OCI-LY7 (cell line): ENCODE measurements at regions not wholly inside any gene's neighbourhood (a gene's known extent, or its start where the extent isn't known, plus 50 kb on each side); places are given as distances from the start of the nearest gene placed in this dataset.

Experiments used
- BruUV-seq: library from RNA; stranded (reverse); fragments of 400-500 nt; replicated peaks from 2 replicates; lab custom pipeline; 2021; lab: Mats Ljungman, UMichigan
- CTCF ChIA-PET: fragments of 300-600 bp; sonication (Branson Sonifier 250); formaldehyde crosslinking; loops from one replicate; lab custom pipeline; 2022; ENCODE audit warnings: antibody characterized with exemption; ENCODE audit not compliant: unreplicated experiment; lab: Charles Lee
- POLR2A ChIA-PET: fragments of 300-600 bp; sonication (Branson Sonifier 250); formaldehyde crosslinking; loops from one replicate; lab custom pipeline; 2022; ENCODE audit warnings: antibody characterized with exemption; lab: Charles Lee
- DNase-seq: peaks from one replicate; pipeline ENCODE4 v3.0.0-alpha.2; 2015; ENCODE audit warnings: low spot score
- H2AFZ ChIP-seq: fragments of 200-600 bp; sonication (generic), shearing (Covaris generic); 2 replicates; pipeline ENCODE4 v1.6.1; 2014; ENCODE audit warnings: mild to moderate bottlenecking, antibody characterized with exemption, low read length, moderate library complexity
- H3K27ac ChIP-seq: fragments of 200-600 bp; sonication (generic); 2 replicates; pipeline ENCODE4 v1.5.1; 2014; ENCODE audit warnings: mixed run types, low read depth, mild to moderate bottlenecking, moderate library complexity, low read length, inconsistent platforms; ENCODE audit not compliant: poor library complexity, severe bottlenecking
- H3K36me3 ChIP-seq: fragments of 200-600 bp; sonication (generic); 2 replicates; pipeline ENCODE4 v1.6.1; 2014; ENCODE audit warnings: mild to moderate bottlenecking, antibody characterized with exemption, low read length, moderate library complexity, mixed read lengths; ENCODE audit not compliant: insufficient read depth
- H3K4me1 ChIP-seq: fragments of 200-600 bp; sonication (generic); 2 replicates; pipeline ENCODE4 v1.5.1; 2014; ENCODE audit warnings: mild to moderate bottlenecking, low read length; ENCODE audit not compliant: insufficient read depth, poor library complexity, severe bottlenecking
- H3K4me2 ChIP-seq: fragments of 200-600 bp; sonication (generic); 2 replicates; pipeline ENCODE4 v1.6.1; 2014; ENCODE audit warnings: mild to moderate bottlenecking, low read length
- H3K4me3 ChIP-seq: fragments of 200-600 bp; sonication (generic); 2 replicates; pipeline ENCODE4 v1.5.1; 2014; ENCODE audit warnings: mild to moderate bottlenecking, low read depth, low read length; ENCODE audit not compliant: poor library complexity, severe bottlenecking
- H3K79me2 ChIP-seq: fragments of 200-600 bp; sonication (generic); 2 replicates; pipeline ENCODE4 v1.6.1; 2016; ENCODE audit warnings: low read depth, mild to moderate bottlenecking, low read length, moderate library complexity, mixed read lengths; ENCODE audit not compliant: insufficient read depth
- H3K9me2 ChIP-seq: fragments of 200-600 bp; sonication (generic); 2 replicates; pipeline ENCODE4 v1.6.1; 2016; ENCODE audit warnings: mild to moderate bottlenecking, low read length, mixed read lengths; ENCODE audit not compliant: insufficient read depth
- H3K9me3 ChIP-seq: fragments of 200-600 bp; sonication (generic); 2 replicates; pipeline ENCODE4 v1.6.1; 2014; ENCODE audit warnings: mild to moderate bottlenecking, mixed run types, low read length, mixed read lengths
- H4K20me1 ChIP-seq: fragments of 200-600 bp; sonication (generic); 2 replicates; pipeline ENCODE4 v1.6.1; 2014; ENCODE audit warnings: mild to moderate bottlenecking, antibody characterized with exemption, low read length, moderate library complexity, mixed read lengths; ENCODE audit not compliant: insufficient read depth
- EZH2phosphoT487 ChIP-seq: fragments of 200-600 bp; sonication (generic); IDR thresholded peaks from 2 replicates; pipeline ENCODE4 v1.6.1; 2018; ENCODE audit warnings: low read depth, borderline replicate concordance, mild to moderate bottlenecking, mixed run types, antibody characterized with exemption, low read length, moderate library complexity, mixed read lengths
- intact Hi-C: fragments of 100-400 bp; cut with micrococcal nuclease; formaldehyde crosslinking; loops from one replicate; pipeline ENCODE4 v1.10.0; 2022; ENCODE audit not compliant: unreplicated experiment
- TF ChIP-seq, protein P1 (sequence below): fragments of 200-600 bp; sonication (generic); conservative IDR thresholded peaks from 2 replicates; pipeline ENCODE4 v1.5.1; 2014; ENCODE audit warnings: mild to moderate bottlenecking, antibody characterized with exemption, low read length, moderate library complexity, mixed read lengths

GRCh38 chr14:61187196-61187905, 93.8 kb downstream of the TMEM30B start:
- DNase-seq = no peak
- ChIA-PET POLR2A (no interaction called here), CTCF (no interaction called here)
- Histone ChIP-seq H3K4me1 (no peaks in the 10 kb centered on the region), H3K4me2 (no peak overlapping the region), H2AFZ (no peak overlapping the region), H3K9me3 (no peaks in the 10 kb centered on the region), H3K4me3 (no peak overlapping the region), H3K79me2 (no peaks in the 10 kb centered on the region), H3K9me2 (no peaks in the 10 kb centered on the region), H3K36me3 (no peaks in the 10 kb centered on the region), H3K27ac (no peak overlapping the region), H4K20me1 (no peaks in the 10 kb centered on the region)
- BruUV-seq = no TSS peak
- intact Hi-C loops = no loop called here
- no peak for TF ChIP-seq EZH2phosphoT487

GRCh38 chr14:61186341-61187195, 94.6 kb downstream of the TMEM30B start:
- Histone ChIP-seq H3K27ac (no peak overlapping the region), H3K9me3 (no peaks in the 10 kb centered on the region), H3K4me3 (no peak overlapping the region), H3K4me1 (no peaks in the 10 kb centered on the region), H2AFZ (no peak overlapping the region), H3K36me3 (no peaks in the 10 kb centered on the region), H3K9me2 (no peaks in the 10 kb centered on the region), H3K4me2 (no peak overlapping the region), H4K20me1 (no peaks in the 10 kb centered on the region), H3K79me2 (no peaks in the 10 kb centered on the region)
- intact Hi-C loops = no loop called here
- no TSS peak for BruUV-seq
- POLR2A ChIA-PET = interaction anchor here (0.6 kb wide), 1 partner anchor 432 kb away, joined by 3 read pairs; no protein-coding TSS in a partner anchor
- DNase-seq = no peak
- CTCF ChIA-PET = no interaction called here
- no peak for TF ChIP-seq EZH2phosphoT487
- TF ChIP-seq, protein P1, sequence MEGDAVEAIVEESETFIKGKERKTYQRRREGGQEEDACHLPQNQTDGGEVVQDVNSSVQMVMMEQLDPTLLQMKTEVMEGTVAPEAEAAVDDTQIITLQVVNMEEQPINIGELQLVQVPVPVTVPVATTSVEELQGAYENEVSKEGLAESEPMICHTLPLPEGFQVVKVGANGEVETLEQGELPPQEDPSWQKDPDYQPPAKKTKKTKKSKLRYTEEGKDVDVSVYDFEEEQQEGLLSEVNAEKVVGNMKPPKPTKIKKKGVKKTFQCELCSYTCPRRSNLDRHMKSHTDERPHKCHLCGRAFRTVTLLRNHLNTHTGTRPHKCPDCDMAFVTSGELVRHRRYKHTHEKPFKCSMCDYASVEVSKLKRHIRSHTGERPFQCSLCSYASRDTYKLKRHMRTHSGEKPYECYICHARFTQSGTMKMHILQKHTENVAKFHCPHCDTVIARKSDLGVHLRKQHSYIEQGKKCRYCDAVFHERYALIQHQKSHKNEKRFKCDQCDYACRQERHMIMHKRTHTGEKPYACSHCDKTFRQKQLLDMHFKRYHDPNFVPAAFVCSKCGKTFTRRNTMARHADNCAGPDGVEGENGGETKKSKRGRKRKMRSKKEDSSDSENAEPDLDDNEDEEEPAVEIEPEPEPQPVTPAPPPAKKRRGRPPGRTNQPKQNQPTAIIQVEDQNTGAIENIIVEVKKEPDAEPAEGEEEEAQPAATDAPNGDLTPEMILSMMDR = no peak

DNA sequence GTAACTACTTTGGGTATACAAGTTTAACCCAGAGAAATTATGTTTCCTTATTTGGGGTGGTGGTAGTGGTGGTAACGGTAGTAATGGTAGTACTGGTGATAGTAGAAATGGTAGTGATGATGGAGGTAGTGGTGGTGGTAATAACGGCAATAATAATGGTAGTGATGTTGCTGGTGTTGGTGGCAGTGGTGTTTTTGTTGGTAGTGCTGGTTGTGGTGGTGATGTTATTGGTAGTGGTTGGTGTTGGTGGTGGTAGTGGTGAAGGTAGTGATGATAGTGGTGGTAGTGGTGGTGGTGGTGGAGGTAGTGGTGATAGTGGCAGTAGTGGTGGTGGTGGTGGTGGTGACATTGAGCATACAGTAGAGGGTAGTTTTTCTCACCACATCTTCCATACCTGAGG, 95.6 kb downstream of the TMEM30B start:
- Histone ChIP-seq H3K9me2 (no peaks in the 10 kb centered on the region), H3K36me3 (no peaks in the 10 kb centered on the region), H3K4me3 (no peak overlapping the region), H3K27ac (no peak overlapping the region), H3K9me3 (no peaks in the 10 kb centered on the region), H3K4me1 (no peaks in the 10 kb centered on the region), H3K4me2 (no peak overlapping the region), H2AFZ (no peak overlapping the region), H3K79me2 (no peaks in the 10 kb centered on the region), H4K20me1 (no peaks in the 10 kb centered on the region)
- ChIA-PET POLR2A (interaction anchor here (0.6 kb wide), 1 partner anchor 431 kb away, joined by 3 read pairs; no protein-coding TSS in a partner anchor), CTCF (no interaction called here)
- BruUV-seq = no TSS peak
- TF ChIP-seq, protein P1 = no peak
- no peak for TF ChIP-seq EZH2phosphoT487
- no peak for DNase-seq
- intact Hi-C loops = no loop called here
